HG03135 (cell line): ENCODE measurements at regions not wholly inside any gene's neighbourhood (a gene's known extent, or its start where the extent isn't known, plus 50 kb on each side); places are given as distances from the start of the nearest gene placed in this dataset.
"Not testable (repeated sequence)": the region's sequence is repeated elsewhere in the genome, so short reads cannot be mapped to it uniquely, and the experiment has no call there.

Experiments used
- ATAC-seq: cut with Tn5 transposase; IDR thresholded peaks from one replicate; pipeline ENCODE4 v1.9.1; 2021; ENCODE audit warnings: mild to moderate bottlenecking, moderate library complexity; ENCODE audit not compliant: unreplicated experiment

GRCh38 chr11:37298173-37298572 lies 700.1 kb upstream of the RAG2 start:
- ATAC-seq = no peak

DNA sequence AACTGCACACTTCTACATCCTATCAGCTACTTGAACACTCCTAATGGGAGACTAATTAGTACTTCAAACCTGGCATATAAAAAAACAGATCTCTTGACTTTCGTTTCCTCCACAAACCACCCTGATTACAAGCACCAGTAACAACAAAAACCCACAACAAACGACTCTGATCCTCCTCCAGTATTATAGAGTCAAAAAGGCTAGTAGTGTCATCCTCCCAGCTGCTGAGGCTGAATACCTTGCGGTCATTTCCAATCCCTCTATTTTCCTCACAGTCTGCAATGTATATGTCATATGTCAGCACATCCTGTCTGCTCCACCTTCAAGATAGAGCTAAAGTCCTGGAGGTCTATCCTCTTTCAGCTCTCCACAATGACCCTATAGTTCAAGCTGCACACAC lies 688.9 kb upstream of the RAG2 start:
- no peak for ATAC-seq

DNA sequence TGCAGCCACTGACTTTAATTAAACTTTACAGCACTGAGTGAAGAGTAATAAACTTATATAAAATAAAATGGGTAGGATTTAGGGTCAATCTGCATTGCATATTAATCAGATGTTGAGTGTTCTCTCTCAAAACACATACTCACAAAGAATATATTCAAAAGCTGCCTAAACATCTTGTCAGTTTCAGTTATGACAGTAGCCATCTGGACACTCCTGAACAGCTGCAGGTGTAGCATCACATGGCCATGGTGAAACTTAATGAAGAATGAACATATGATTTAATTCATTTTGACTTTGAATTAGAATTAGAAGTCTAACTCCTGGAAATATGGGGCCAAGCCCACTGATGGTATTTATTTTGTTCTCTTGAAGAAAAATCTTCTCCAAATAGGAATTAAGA lies 684.3 kb upstream of the RAG2 start:
- no peak for ATAC-seq

DNA sequence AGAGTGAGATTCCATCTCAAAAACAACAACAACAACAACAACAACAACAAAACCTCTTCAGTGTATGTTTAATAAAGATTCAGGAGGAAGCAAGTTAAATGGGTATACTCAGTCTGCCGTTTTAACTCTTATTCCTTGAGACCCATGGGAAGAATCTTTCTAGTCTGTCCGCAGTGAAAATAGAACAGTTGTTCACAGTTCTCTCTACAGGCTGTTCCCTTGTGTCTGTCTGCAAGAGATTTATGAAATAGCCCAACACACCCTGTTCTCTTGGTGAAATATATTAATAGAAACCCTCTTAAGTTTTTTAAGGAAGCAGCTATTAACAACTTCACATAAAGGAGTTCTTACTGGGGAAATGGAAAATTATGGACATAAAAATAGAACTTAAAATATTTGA lies 682.2 kb upstream of the RAG2 start:
- ATAC-seq = no peak

GRCh38 chr11:37277896-37278465 lies 679.9 kb upstream of the RAG2 start:
- ATAC-seq = no peak

DNA sequence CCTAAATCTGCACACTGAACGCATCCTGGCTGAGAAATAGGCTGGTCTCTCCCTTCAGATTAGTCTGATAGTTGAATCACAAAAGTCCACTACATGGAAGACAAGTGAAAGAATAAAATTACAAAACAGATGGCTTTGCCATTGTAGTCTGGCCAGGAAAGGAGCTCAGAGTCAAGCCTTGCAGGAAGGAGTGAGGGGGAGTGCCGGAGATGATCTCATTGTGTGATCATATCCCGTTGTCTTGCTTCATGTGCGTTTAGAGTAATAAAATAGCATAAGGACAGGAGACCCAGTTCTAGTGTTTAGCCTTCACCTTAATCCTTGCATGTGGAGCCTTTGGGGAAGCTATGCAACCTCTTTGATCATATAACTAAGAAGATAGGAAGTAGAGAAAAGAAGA lies 666.7 kb upstream of the RAG2 start:
- no peak for ATAC-seq

GRCh38 chr11:37264060-37264459 lies 666.0 kb upstream of the RAG2 start:
- no peak for ATAC-seq

GRCh38 chr11:37263467-37263866 lies 665.4 kb upstream of the RAG2 start:
- ATAC-seq = not testable (repeated sequence)

GRCh38 chr11:37259734-37260133 lies 661.7 kb upstream of the RAG2 start:
- ATAC-seq = no peak

- no peak for ATAC-seq
Measured at GRCh38 chr11:37248145-37248544, 650.1 kb upstream of the RAG2 start.

GRCh38 chr11:37246092-37246491 lies 648.1 kb upstream of the RAG2 start:
- ATAC-seq = not testable (repeated sequence)

DNA sequence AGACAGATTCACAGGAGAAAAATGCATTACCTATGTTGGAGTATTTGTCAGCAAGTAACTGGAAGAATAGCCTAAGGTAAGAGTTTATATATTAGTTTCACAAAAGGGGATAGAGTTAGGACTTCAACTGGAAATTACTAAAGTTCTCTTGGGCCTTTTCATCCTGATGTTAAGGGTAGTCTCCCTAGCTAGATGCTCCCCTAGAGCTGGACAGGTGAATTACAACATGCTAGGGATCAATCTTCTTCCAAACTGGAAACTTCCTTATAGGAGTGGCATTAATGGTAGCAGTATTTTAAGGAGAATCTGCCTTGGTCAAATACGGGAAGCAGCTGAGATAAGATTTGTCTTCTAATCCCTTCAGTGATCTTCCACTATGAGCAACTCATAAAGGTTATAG lies 632.8 kb upstream of the RAG2 start:
- ATAC-seq = no peak

GRCh38 chr11:37223962-37224361 lies 625.9 kb upstream of the RAG2 start:
- no peak for ATAC-seq

- no peak for ATAC-seq
Measured at GRCh38 chr11:37203006-37203405, 605.0 kb upstream of the RAG2 start.

GRCh38 chr11:37199082-37199481 lies 601.0 kb upstream of the RAG2 start:
- ATAC-seq = no peak

GRCh38 chr11:37184326-37184725 lies 586.3 kb upstream of the RAG2 start:
- no peak for ATAC-seq

- no peak for ATAC-seq
Measured at GRCh38 chr11:37182031-37182430, 584.0 kb upstream of the RAG2 start.

DNA sequence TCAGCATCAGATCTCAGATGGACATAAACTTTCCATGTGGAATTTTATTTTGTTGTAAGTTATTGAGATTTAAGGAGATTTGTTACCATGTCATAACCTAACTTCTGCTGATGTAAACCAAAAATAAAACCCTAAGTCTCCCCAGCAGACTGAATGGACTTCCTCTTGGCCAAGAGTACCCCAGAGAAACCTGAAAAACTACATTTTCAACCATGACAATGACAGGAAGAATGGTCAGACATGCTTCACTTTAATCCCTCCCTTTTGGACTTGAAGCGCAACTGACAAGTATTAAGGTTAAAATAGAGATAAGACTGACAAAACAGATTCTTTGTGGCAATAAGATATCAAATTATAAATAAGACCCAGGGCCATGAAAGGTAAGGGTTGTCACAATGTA lies 579.7 kb upstream of the RAG2 start:
- no peak for ATAC-seq

DNA sequence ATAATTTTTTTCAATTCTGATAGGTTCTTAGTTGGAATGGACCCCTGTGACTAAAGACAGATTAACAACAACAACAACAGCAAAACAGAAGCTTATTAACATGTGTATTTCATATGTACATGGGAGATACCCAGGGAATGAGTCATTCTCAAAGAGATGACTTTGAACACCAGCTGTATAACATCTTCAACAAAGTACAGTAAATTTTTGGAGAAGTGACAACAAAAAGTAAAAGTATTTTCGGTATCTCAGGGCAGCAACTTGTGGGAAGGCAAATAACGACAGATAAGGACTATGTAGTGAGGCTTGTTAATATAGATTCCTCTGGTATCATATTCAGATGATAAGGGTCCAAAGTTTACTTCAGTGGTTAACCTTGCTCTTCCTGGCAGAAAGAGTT lies 573.4 kb upstream of the RAG2 start:
- ATAC-seq = no peak

DNA sequence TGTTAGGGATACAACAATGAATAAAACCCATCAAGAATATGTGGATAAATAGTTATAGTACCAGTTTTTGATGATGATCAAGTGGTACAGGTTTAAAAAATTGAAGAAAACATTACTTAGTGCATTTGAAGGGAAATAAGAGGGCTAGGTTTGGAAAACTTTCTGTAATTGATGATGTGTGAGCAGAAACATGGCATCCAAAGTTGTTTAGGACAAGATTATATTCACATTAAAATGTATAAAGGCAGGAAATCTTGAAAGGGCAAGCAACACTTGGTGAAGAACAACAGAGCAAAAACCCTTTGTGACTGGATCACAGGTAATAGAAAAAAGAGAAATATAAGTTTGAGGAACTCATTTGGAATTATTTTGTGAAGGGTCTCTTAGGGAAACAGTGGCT lies 572.3 kb upstream of the RAG2 start:
- no peak for ATAC-seq

DNA sequence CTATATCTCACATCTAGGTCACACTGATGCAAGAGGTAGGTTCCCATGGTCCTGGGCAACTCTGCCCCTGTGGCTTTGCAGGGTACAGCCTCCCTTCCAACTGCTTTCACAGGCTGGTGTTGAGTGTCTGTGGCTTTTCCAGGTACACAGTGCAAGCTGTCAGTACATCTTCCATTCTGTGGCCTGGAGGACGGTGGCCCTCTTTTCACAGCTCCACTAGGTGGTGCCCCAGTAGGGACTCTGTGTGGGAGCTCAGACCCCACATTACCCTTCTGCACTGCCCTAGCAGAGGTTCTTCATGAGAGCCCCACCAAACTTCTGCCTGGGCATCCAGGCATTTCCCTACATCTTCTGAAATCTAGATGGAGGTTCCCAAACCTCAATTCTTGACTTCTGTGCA lies 547.4 kb upstream of the RAG2 start:
- not testable (repeated sequence) for ATAC-seq

GRCh38 chr11:37142591-37142990 lies 544.6 kb upstream of the RAG2 start:
- no peak for ATAC-seq

DNA sequence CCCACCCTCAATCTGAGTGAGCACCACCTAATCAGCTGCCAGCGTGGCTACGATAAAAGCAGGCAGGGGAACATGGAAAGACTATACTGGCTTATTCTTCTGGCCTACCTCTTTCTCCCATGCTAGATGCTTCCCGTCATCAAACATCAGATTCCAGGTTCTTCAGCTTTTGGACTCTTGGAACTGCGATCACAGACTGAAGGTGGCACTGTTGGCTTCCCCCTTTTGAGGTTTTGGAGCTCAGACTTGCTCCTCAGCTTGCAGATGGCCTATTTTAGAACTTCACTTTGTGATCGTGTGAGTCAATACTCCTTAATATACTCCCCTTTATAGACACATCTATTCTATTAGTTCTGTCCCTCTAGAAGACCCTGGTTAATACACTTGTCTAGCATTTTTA lies 543.7 kb upstream of the RAG2 start:
- no peak for ATAC-seq

DNA sequence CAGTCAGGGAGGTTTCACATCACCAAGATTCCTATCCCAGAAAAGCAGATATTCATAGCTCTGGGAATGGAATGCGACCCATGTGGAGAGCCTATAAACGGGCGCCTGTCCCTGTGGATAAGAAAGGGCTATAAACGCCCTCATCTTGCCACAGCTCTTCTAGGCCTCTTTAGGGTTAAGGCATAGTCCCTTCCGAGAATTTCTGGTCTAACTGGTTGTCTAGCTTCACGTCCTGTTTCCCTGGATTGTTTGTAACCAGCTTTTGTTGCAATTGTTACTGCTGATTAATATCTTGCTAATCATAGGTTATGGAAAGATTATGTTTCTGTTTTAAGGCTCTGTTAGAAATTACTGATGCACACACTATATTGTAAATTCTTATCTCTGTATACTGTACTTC lies 537.6 kb upstream of the RAG2 start:
- not testable (repeated sequence) for ATAC-seq
